Activated T-cell treated with anti-CD3 and anti-CD28 coated beads, Interleukin-2, amount 50 U/mL, for 4 hours (primary cell): ENCODE measurements at regions not wholly inside any gene's neighbourhood (a gene's known extent, or its start where the extent isn't known, plus 50 kb on each side); places are given as distances from the start of the nearest gene placed in this dataset.

Source experiments
- ATAC-seq, 2 donors: fragments of 200-7000 bp; cut with Tn5 transposase; one replicate each; pipeline ENCODE4 v1.10.0; 2021
- DNase-seq: peaks from one replicate; pipeline ENCODE4 v3.0.0-alpha.2; 2020
- H3K27me3 Mint-ChIP-seq: one replicate; pipeline ENCODE4 v1.8.0; 2021; ENCODE audit warnings: low read depth, mixed read lengths
- H3K36me3 Mint-ChIP-seq: one replicate; pipeline ENCODE4 v1.8.0; 2022; ENCODE audit warnings: mixed read lengths; ENCODE audit not compliant: insufficient read depth
- H3K4me1 Mint-ChIP-seq: one replicate; pipeline ENCODE4 v1.8.0; 2021; ENCODE audit warnings: low read depth, mixed read lengths
- H3K4me3 Mint-ChIP-seq: one replicate; pipeline ENCODE4 v1.8.0; 2021; ENCODE audit warnings: mild to moderate bottlenecking, moderate library complexity, mixed read lengths
- H3K9me3 Mint-ChIP-seq: one replicate; pipeline ENCODE4 v1.8.0; 2021; ENCODE audit warnings: mixed read lengths

- Mint-ChIP-seq H3K4me3 (no peak overlapping the region), H3K9me3 (no peaks in the 10 kb centered on the region), H3K27me3 (no peaks in the 10 kb centered on the region), H3K36me3 (no peaks in the 10 kb centered on the region), H3K4me1 (no peaks in the 10 kb centered on the region)
- no peak for DNase-seq
- ATAC-seq: no peak
Observed at GRCh38 chr13:60647547-60647946, 250.5 kb downstream of the TDRD3 start.

- Mint-ChIP-seq H3K27me3 (no peaks in the 10 kb centered on the region), H3K4me3 (no peak overlapping the region), H3K4me1 (no peaks in the 10 kb centered on the region), H3K9me3 (no peaks in the 10 kb centered on the region), H3K36me3 (no peaks in the 10 kb centered on the region)
- no peak for DNase-seq
- no peak for ATAC-seq
Observed at GRCh38 chr13:60646620-60647019, 249.6 kb downstream of the TDRD3 start.

GRCh38 chr13:60645676-60646075 lies 248.7 kb downstream of the TDRD3 start:
- H3K27me3 Mint-ChIP-seq: no peaks in the 10 kb centered on the region
- no peaks in the 10 kb centered on the region for H3K4me1 Mint-ChIP-seq
- DNase-seq: no peak
- H3K9me3 Mint-ChIP-seq: no peaks in the 10 kb centered on the region
- H3K4me3 Mint-ChIP-seq: no peak overlapping the region
- ATAC-seq: no peak
- H3K36me3 Mint-ChIP-seq: no peaks in the 10 kb centered on the region

GRCh38 chr13:60642552-60642951 lies 245.5 kb downstream of the TDRD3 start:
- Mint-ChIP-seq H3K9me3 (no peaks in the 10 kb centered on the region), H3K4me1 (no peaks in the 10 kb centered on the region), H3K4me3 (no peak overlapping the region), H3K27me3 (peaks cover 2% of the 10 kb centered on the region), H3K36me3 (no peaks in the 10 kb centered on the region)
- DNase-seq: no peak
- ATAC-seq: no peak

GRCh38 chr13:60629158-60629557 lies 232.1 kb downstream of the TDRD3 start:
- H3K4me3 Mint-ChIP-seq: no peak overlapping the region
- no peak for DNase-seq
- H3K4me1 Mint-ChIP-seq: no peaks in the 10 kb centered on the region
- no peaks in the 10 kb centered on the region for H3K9me3 Mint-ChIP-seq
- peaks cover 5% of the 10 kb centered on the region for H3K27me3 Mint-ChIP-seq
- no peak for ATAC-seq
- no peaks in the 10 kb centered on the region for H3K36me3 Mint-ChIP-seq

GRCh38 chr13:60627071-60627686 lies 230.2 kb downstream of the TDRD3 start:
- H3K4me3 Mint-ChIP-seq: no peak overlapping the region
- no peaks in the 10 kb centered on the region for H3K9me3 Mint-ChIP-seq
- H3K27me3 Mint-ChIP-seq: peaks cover 7% of the 10 kb centered on the region
- no peaks in the 10 kb centered on the region for H3K36me3 Mint-ChIP-seq
- ATAC-seq (no peak), DNase-seq (no peak)
- H3K4me1 Mint-ChIP-seq: no peaks in the 10 kb centered on the region
